ENCODE measurements at regions not wholly inside any gene's neighbourhood (a gene's known extent, or its start where the extent isn't known, plus 50 kb on each side); places are given as distances from the start of the nearest gene placed in this dataset.
"Not testable (repeated sequence)": the region's sequence is repeated elsewhere in the genome, so short reads cannot be mapped to it uniquely, and the experiment has no call there.

DNA sequence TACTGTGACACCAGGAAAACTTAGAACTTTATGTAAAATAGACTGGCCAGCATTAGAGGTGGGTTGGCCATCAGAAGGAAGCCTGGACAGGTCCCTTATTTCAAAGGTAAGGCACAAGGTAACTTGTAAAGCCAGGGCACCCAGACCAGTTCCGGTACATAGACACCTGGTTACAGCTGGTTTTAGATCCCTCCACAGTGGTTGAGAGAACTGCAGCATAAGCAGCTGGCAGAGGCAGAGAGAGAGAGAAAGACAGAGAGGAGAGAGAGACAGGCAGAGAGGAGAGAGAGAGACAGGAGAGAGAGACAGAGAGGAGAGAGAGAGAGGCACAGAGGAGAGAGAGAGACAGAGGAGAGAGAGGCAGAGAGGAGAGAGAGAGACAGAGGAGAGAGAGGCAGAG is 116.0 kb upstream of the PGR start:
- TF ChIP-seq, protein P1, sequence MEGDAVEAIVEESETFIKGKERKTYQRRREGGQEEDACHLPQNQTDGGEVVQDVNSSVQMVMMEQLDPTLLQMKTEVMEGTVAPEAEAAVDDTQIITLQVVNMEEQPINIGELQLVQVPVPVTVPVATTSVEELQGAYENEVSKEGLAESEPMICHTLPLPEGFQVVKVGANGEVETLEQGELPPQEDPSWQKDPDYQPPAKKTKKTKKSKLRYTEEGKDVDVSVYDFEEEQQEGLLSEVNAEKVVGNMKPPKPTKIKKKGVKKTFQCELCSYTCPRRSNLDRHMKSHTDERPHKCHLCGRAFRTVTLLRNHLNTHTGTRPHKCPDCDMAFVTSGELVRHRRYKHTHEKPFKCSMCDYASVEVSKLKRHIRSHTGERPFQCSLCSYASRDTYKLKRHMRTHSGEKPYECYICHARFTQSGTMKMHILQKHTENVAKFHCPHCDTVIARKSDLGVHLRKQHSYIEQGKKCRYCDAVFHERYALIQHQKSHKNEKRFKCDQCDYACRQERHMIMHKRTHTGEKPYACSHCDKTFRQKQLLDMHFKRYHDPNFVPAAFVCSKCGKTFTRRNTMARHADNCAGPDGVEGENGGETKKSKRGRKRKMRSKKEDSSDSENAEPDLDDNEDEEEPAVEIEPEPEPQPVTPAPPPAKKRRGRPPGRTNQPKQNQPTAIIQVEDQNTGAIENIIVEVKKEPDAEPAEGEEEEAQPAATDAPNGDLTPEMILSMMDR (optimal IDR thresholded peaks at IDR 0.05 in 1 of 3, IDR thresholded peaks at IDR 0.05 in 1 of 3, conservative IDR thresholded peaks at IDR 0.05 in 1 of 3; ENCODE audit: extremely low read depth in 1 of 3, insufficient read depth in 2 of 3, low read length in 3 of 3) = not testable (repeated sequence)
- not testable (repeated sequence) for TF ChIP-seq EZH2 (IDR thresholded peaks at IDR 0.05; ENCODE audit: low read length)
